SK-N-SH (cell line): ENCODE measurements at regions not wholly inside any gene's neighbourhood (a gene's known extent, or its start where the extent isn't known, plus 50 kb on each side); places are given as distances from the start of the nearest gene placed in this dataset.

Experiments used
- CTCF ChIA-PET: fragments of 300-600, 350-600 bp; formaldehyde crosslinking; extraction: SDS; loops from one replicate; lab custom pipeline; 2021; lab: Yijun Ruan, JAX
- POLR2A ChIA-PET: fragments of 350-600 bp; sonication (Branson Sonifier 250); formaldehyde crosslinking; extraction: SDS; loops from one replicate; lab custom pipeline; 2020; ENCODE audit warnings: antibody characterized with exemption, inconsistent platforms; lab: Yijun Ruan, JAX
- DNase-seq: peaks from one replicate; pipeline ENCODE4 v3.0.0; 2012
- H2AFZ ChIP-seq: fragments of 200-600 bp; sonication (generic); 2 replicates; pipeline ENCODE4 v1.8.1; 2016; ENCODE audit warnings: antibody characterized with exemption, mild to moderate bottlenecking, low read depth
- H3F3A ChIP-seq: fragments of 200-600 bp; sonication (generic); replicated peaks from 2 replicates; pipeline ENCODE3; 2016; ENCODE audit warnings: antibody characterized with exemption, mild to moderate bottlenecking; ENCODE audit not compliant: insufficient read depth
- H3K27ac ChIP-seq, 2 experiments: fragments of 200-500 bp in 1 of 2; fragments of 200-600 bp in 1 of 2; sonication (Bioruptor generic) in 1 of 2; sonication (generic), shearing (Covaris generic) in 1 of 2; 2 replicates each; pipeline versions ENCODE4 v1.5.1 to v1.6.1; 2014 to 2016; ENCODE audit warnings: low read depth in 2 of 2, inconsistent platforms in 1 of 2, low read length in 1 of 2, mild to moderate bottlenecking in 1 of 2, mixed read lengths in 1 of 2
- H3K27me3 ChIP-seq: fragments of 200-600 bp; sonication (generic), shearing (Covaris generic); 2 replicates; pipeline ENCODE4 v1.6.1; 2016; ENCODE audit warnings: mixed run types; ENCODE audit not compliant: insufficient read depth
- H3K36me3 ChIP-seq, 2 experiments: fragments of 200-500 bp in 1 of 2; fragments of 200-600 bp in 1 of 2; sonication (Bioruptor generic) in 1 of 2; sonication (generic) in 1 of 2; replicated peaks in 1 of 2; 2 replicates each; pipeline versions ENCODE3 to v1.5.1; 2014 to 2016; ENCODE audit warnings: low read length in 1 of 2, mild to moderate bottlenecking in 1 of 2; ENCODE audit not compliant: insufficient read depth in 2 of 2, control insufficient read depth in 1 of 2
- H3K4me1 ChIP-seq, 2 experiments: fragments of 200-500 bp in 1 of 2; fragments of 200-600 bp in 1 of 2; sonication (Bioruptor generic) in 1 of 2; sonication (generic), shearing (Covaris generic) in 1 of 2; 2 replicates each; pipeline versions ENCODE4 v1.5.1 to v1.6.1; 2014 to 2016; ENCODE audit warnings: low read depth in 1 of 2, low read length in 1 of 2, mixed run types in 1 of 2; ENCODE audit not compliant: insufficient read depth in 2 of 2, control insufficient read depth in 1 of 2
- H3K4me2 ChIP-seq: fragments of 200-600 bp; sonication (generic), shearing (Covaris generic); 2 replicates; pipeline ENCODE4 v1.6.1; 2017; ENCODE audit warnings: mixed run types
- H3K4me3 ChIP-seq, 2 experiments: fragments of 200-500 bp in 1 of 2; fragments of 200-600 bp in 1 of 2; sonication (Bioruptor generic) in 1 of 2; sonication (generic), shearing (Covaris generic) in 1 of 2; 2 replicates each; pipeline versions ENCODE4 v1.5.1 to v1.8.1; 2014 to 2016; ENCODE audit warnings: low read depth in 2 of 2, inconsistent platforms in 1 of 2, low read length in 1 of 2, mild to moderate bottlenecking in 1 of 2, mixed read lengths in 1 of 2, moderate library complexity in 1 of 2
- H3K79me2 ChIP-seq: fragments of 200-600 bp; sonication (generic); 2 replicates; pipeline ENCODE4 v1.8.1; 2017; ENCODE audit warnings: mild to moderate bottlenecking; ENCODE audit not compliant: insufficient read depth
- H3K9ac ChIP-seq: fragments of 200-600 bp; sonication (generic); 2 replicates; pipeline ENCODE4 v1.6.1; 2017; ENCODE audit warnings: mixed run types
- H3K9me2 ChIP-seq: fragments of 200-600 bp; sonication (generic); 2 replicates; pipeline ENCODE4 v1.6.1; 2017; ENCODE audit warnings: mixed run types
- H3K9me3 ChIP-seq: fragments of 200-600 bp; sonication (generic); 2 replicates; pipeline ENCODE4 v1.6.1; 2017; ENCODE audit warnings: mixed run types, mild to moderate bottlenecking, moderate library complexity
- H4K20me1 ChIP-seq: fragments of 200-600 bp; sonication (generic); 2 replicates; pipeline ENCODE4 v1.6.1; 2017; ENCODE audit warnings: mild to moderate bottlenecking, mixed run types; ENCODE audit not compliant: insufficient read depth
- CTCF ChIP-seq: fragments of 200-600 bp; sonication (generic); IDR thresholded peaks from 2 replicates; pipeline ENCODE4 v1.6.1; 2017; ENCODE audit warnings: antibody characterized with exemption, mild to moderate bottlenecking, moderate library complexity
- ELF1 ChIP-seq: IDR thresholded peaks from 2 replicates; pipeline ENCODE4 v1.4.0; 2012
- EZH2phosphoT487 ChIP-seq: fragments of 200-600 bp; sonication (generic); IDR thresholded peaks from 2 replicates; pipeline ENCODE4 v1.6.1; 2017; ENCODE audit warnings: low read depth, mixed run types, mild to moderate bottlenecking, antibody characterized with exemption, moderate library complexity, borderline replicate concordance
- FOXJ3 ChIP-seq: sonication (generic); formaldehyde crosslinking; IDR thresholded peaks from 2 replicates; pipeline ENCODE4 v1.5.1; 2020; ENCODE audit warnings: mild to moderate bottlenecking, missing genetic modification reagents
- MXI1 ChIP-seq: IDR thresholded peaks from 2 replicates; pipeline ENCODE4 v1.6.1; 2012; ENCODE audit warnings: mild to moderate bottlenecking, low read depth, low read length, improper control_type of control experiment
- POLR2AphosphoS5 ChIP-seq: IDR thresholded peaks from 2 replicates; pipeline ENCODE4 v1.6.1; 2012; ENCODE audit warnings: low read depth, low read length
- RFX5 ChIP-seq: IDR thresholded peaks from 2 replicates; pipeline ENCODE4 v1.6.1; 2012; ENCODE audit warnings: mild to moderate bottlenecking, improper control_type of control experiment, low read length
- SIN3A ChIP-seq: IDR thresholded peaks from 2 replicates; pipeline ENCODE4 v1.6.1; 2012; ENCODE audit warnings: low read depth, mild to moderate bottlenecking, low read length, moderate library complexity, borderline replicate concordance
- TCF12 ChIP-seq: IDR thresholded peaks from 2 replicates; pipeline ENCODE4 v1.4.0; 2012
- YY1 ChIP-seq: IDR thresholded peaks from 2 replicates; pipeline ENCODE4 v1.4.0; 2012; ENCODE audit warnings: low read depth, mild to moderate bottlenecking
- WGBS: methylation state at CpG from one replicate; pipeline ENCODE4 v1.1.6; 2017; ENCODE audit warnings: low lambda C conversion rate; 5-methylcytosine and 5-hydroxymethylcytosine counted together
- TF ChIP-seq, protein P1 (sequence below): IDR thresholded peaks from 2 replicates; pipeline ENCODE4 v1.4.0; 2012; ENCODE audit warnings: low read depth, borderline replicate concordance
- TF ChIP-seq, protein P2 (sequence below): fragments of 150-350 bp; IDR thresholded peaks from 2 replicates; pipeline ENCODE4 v1.6.1; 2017; ENCODE audit warnings: antibody characterized with exemption, low read length, low read depth, borderline replicate concordance
- TF ChIP-seq, protein P3 (sequence below): IDR thresholded peaks from 2 replicates; pipeline ENCODE4; 2012
- TF ChIP-seq, protein P4 (sequence below): IDR thresholded peaks from 2 replicates; pipeline ENCODE4 v1.4.0; 2012; ENCODE audit warnings: low read depth
- TF ChIP-seq, protein P5 (sequence below): IDR thresholded peaks from 2 replicates; pipeline ENCODE4 v1.6.1; 2012; ENCODE audit warnings: mild to moderate bottlenecking, low read depth, low read length, moderate library complexity

GRCh38 chr3:18757476-18757875 lies 332.3 kb upstream of the SATB1 start:
- no peak for DNase-seq
- Histone ChIP-seq H4K20me1 (no peaks in the 10 kb centered on the region), H3K4me3 (no peak overlapping the region), H3K4me2 (no peak overlapping the region), H3K79me2 (no peaks in the 10 kb centered on the region), H3K27ac (no peak overlapping the region), H3F3A (no peaks in the 10 kb centered on the region), H3K9ac (no peak overlapping the region), H3K27me3 (no peaks in the 10 kb centered on the region), H2AFZ (no peak overlapping the region), H3K4me1 (no peaks in the 10 kb centered on the region; a peak in 1 of 4 replicates), H3K36me3 (no peaks in the 10 kb centered on the region), H3K9me2 (no peaks in the 10 kb centered on the region), H3K9me3 (no peaks in the 10 kb centered on the region)
- TF ChIP-seq CTCF (no peak), POLR2AphosphoS5 (no peak), SIN3A (no peak), YY1 (no peak), RFX5 (no peak), TCF12 (no peak), EZH2phosphoT487 (no peak), FOXJ3 (CRISPR knock-in tag) (no peak), MXI1 (no peak), ELF1 (no peak)
- TF ChIP-seq, protein P1, sequence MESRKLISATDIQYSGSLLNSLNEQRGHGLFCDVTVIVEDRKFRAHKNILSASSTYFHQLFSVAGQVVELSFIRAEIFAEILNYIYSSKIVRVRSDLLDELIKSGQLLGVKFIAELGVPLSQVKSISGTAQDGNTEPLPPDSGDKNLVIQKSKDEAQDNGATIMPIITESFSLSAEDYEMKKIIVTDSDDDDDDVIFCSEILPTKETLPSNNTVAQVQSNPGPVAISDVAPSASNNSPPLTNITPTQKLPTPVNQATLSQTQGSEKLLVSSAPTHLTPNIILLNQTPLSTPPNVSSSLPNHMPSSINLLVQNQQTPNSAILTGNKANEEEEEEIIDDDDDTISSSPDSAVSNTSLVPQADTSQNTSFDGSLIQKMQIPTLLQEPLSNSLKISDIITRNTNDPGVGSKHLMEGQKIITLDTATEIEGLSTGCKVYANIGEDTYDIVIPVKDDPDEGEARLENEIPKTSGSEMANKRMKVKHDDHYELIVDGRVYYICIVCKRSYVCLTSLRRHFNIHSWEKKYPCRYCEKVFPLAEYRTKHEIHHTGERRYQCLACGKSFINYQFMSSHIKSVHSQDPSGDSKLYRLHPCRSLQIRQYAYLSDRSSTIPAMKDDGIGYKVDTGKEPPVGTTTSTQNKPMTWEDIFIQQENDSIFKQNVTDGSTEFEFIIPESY: no peak
- TF ChIP-seq, protein P2, sequence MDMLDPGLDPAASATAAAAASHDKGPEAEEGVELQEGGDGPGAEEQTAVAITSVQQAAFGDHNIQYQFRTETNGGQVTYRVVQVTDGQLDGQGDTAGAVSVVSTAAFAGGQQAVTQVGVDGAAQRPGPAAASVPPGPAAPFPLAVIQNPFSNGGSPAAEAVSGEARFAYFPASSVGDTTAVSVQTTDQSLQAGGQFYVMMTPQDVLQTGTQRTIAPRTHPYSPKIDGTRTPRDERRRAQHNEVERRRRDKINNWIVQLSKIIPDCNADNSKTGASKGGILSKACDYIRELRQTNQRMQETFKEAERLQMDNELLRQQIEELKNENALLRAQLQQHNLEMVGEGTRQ: no peak
- TF ChIP-seq, protein P3, sequence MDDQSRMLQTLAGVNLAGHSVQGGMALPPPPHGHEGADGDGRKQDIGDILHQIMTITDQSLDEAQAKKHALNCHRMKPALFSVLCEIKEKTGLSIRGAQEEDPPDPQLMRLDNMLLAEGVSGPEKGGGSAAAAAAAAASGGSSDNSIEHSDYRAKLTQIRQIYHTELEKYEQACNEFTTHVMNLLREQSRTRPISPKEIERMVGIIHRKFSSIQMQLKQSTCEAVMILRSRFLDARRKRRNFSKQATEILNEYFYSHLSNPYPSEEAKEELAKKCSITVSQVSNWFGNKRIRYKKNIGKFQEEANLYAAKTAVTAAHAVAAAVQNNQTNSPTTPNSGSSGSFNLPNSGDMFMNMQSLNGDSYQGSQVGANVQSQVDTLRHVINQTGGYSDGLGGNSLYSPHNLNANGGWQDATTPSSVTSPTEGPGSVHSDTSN: no peak
- TF ChIP-seq, protein P4, sequence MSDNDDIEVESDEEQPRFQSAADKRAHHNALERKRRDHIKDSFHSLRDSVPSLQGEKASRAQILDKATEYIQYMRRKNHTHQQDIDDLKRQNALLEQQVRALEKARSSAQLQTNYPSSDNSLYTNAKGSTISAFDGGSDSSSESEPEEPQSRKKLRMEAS: no peak
- TF ChIP-seq, protein P5, sequence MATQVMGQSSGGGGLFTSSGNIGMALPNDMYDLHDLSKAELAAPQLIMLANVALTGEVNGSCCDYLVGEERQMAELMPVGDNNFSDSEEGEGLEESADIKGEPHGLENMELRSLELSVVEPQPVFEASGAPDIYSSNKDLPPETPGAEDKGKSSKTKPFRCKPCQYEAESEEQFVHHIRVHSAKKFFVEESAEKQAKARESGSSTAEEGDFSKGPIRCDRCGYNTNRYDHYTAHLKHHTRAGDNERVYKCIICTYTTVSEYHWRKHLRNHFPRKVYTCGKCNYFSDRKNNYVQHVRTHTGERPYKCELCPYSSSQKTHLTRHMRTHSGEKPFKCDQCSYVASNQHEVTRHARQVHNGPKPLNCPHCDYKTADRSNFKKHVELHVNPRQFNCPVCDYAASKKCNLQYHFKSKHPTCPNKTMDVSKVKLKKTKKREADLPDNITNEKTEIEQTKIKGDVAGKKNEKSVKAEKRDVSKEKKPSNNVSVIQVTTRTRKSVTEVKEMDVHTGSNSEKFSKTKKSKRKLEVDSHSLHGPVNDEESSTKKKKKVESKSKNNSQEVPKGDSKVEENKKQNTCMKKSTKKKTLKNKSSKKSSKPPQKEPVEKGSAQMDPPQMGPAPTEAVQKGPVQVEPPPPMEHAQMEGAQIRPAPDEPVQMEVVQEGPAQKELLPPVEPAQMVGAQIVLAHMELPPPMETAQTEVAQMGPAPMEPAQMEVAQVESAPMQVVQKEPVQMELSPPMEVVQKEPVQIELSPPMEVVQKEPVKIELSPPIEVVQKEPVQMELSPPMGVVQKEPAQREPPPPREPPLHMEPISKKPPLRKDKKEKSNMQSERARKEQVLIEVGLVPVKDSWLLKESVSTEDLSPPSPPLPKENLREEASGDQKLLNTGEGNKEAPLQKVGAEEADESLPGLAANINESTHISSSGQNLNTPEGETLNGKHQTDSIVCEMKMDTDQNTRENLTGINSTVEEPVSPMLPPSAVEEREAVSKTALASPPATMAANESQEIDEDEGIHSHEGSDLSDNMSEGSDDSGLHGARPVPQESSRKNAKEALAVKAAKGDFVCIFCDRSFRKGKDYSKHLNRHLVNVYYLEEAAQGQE: no peak
- CTCF ChIA-PET: interaction anchor here (0.5 to 2.7 kb wide), 23 partner anchors 9 to 1335 kb away, joined by 3 to 26 read pairs (median 4); no protein-coding TSS in a partner anchor
- WGBS: 63% methylated on average over 3 of the region's 3 CpGs
- POLR2A ChIA-PET: no interaction called here
